Esophagus squamous epithelium (tissue), 5 donors: ENCODE measurements at regions not wholly inside any gene's neighbourhood (a gene's known extent, or its start where the extent isn't known, plus 50 kb on each side); places are given as distances from the start of the nearest gene placed in this dataset.

Source experiments
- DNase-seq: peaks from one replicate; lab custom pipeline; 2025; lab: John Stamatoyannopoulos, UW
- H3K27ac ChIP-seq, 4 donors: fragments of 200-600 bp; sonication (generic); one replicate each; pipeline ENCODE4 v1.5.1; 2016 to 2019; ENCODE audit warnings: mild to moderate bottlenecking in 1 of 4
- H3K27me3 ChIP-seq, 4 donors: fragments of 200-600 bp; sonication (generic); 1 replicate in 3 of 4; 2 replicates in 1 of 4; pipeline versions ENCODE4 v1.5.1 to v1.6.0; 2017 to 2021; ENCODE audit warnings: antibody characterized with exemption in 1 of 4
- H3K36me3 ChIP-seq, 3 donors: fragments of 200-600 bp; sonication (generic); one replicate each; pipeline ENCODE4 v1.5.1; 2016 to 2019
- H3K4me1 ChIP-seq, 3 donors: fragments of 200-600 bp; sonication (generic); one replicate each; pipeline ENCODE4 v1.5.1; 2017 to 2019
- H3K4me3 ChIP-seq, 4 donors: fragments of 200-600 bp; sonication (generic); 1 replicate in 3 of 4; 2 replicates in 1 of 4; pipeline ENCODE4 v1.5.1; 2016 to 2019; ENCODE audit warnings: mild to moderate bottlenecking in 2 of 4, moderate library complexity in 1 of 4
- H3K9me3 ChIP-seq, 3 donors: fragments of 200-600 bp; sonication (generic); one replicate each; pipeline ENCODE4 v1.5.1; 2016 to 2019
- POLR2A ChIP-seq, 4 donors: fragments of 450-650 bp; IDR thresholded peaks; one replicate each; pipeline ENCODE4 v1.6.1; 2017; ENCODE audit warnings: antibody characterized with exemption in 4 of 4, mild to moderate bottlenecking in 4 of 4, moderate library complexity in 3 of 4
- WGBS, 2 donors: methylation state at CpG; one replicate each; pipeline ENCODE4 v1.1.5; 2018; 5-methylcytosine and 5-hydroxymethylcytosine counted together
- intact Hi-C: fragments of 100-400 bp; cut with DNase I; formaldehyde crosslinking; loops from one replicate; pipeline ENCODE4 v1.15.0; 2022
- TF ChIP-seq, protein P1 (sequence below), 6 experiments: fragments of 450-650 bp in 4 of 6; fragments of 200-600 bp in 2 of 6; sonication (generic) in 2 of 6; IDR thresholded peaks; one replicate each; pipeline ENCODE4 v1.5.1; 2016 to 2019; ENCODE audit warnings: antibody characterized with exemption in 6 of 6, mild to moderate bottlenecking in 4 of 6, moderate library complexity in 4 of 6
- donor health status: DM: yes; HTN: yes; CAD: no.

- Histone ChIP-seq H3K4me1 (peaks cover 0 to 14% (median 0%) of the 10 kb centered on the region in 3 donors), H3K4me3 (no peak overlapping the region), H3K27ac (no peak overlapping the region), H3K36me3 (no peaks in the 10 kb centered on the region), H3K9me3 (no peaks in the 10 kb centered on the region), H3K27me3 (peaks cover 0 to 41% (median 2%) of the 10 kb centered on the region in 4 donors)
- TF ChIP-seq, protein P1, sequence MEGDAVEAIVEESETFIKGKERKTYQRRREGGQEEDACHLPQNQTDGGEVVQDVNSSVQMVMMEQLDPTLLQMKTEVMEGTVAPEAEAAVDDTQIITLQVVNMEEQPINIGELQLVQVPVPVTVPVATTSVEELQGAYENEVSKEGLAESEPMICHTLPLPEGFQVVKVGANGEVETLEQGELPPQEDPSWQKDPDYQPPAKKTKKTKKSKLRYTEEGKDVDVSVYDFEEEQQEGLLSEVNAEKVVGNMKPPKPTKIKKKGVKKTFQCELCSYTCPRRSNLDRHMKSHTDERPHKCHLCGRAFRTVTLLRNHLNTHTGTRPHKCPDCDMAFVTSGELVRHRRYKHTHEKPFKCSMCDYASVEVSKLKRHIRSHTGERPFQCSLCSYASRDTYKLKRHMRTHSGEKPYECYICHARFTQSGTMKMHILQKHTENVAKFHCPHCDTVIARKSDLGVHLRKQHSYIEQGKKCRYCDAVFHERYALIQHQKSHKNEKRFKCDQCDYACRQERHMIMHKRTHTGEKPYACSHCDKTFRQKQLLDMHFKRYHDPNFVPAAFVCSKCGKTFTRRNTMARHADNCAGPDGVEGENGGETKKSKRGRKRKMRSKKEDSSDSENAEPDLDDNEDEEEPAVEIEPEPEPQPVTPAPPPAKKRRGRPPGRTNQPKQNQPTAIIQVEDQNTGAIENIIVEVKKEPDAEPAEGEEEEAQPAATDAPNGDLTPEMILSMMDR (IDR thresholded peaks at IDR 0.05), result no peak
- no peak for TF ChIP-seq POLR2A (IDR thresholded peaks at IDR 0.05)
- WGBS, 2 donors, result 84 to 88% methylated on average over 2 of the region's 2 CpGs
- intact Hi-C loops, result no loop called here
- DNase-seq, result no peak
Observed at GRCh38 chr5:73375191-73375545, 73.4 kb downstream of the FOXD1 start.

GRCh38 chr5:73374520-73375190, 73.9 kb downstream of the FOXD1 start:
- no peaks in the 10 kb centered on the region for H3K9me3 ChIP-seq
- peaks cover 0 to 16% (median 0%) of the 10 kb centered on the region in 3 donors for H3K4me1 ChIP-seq
- no peak overlapping the region for H3K4me3 ChIP-seq
- 75 to 76% methylated on average over 7 of the region's 7 CpGs for WGBS, 2 donors
- no peak for TF ChIP-seq POLR2A (IDR thresholded peaks at IDR 0.05)
- TF ChIP-seq, protein P1 (IDR thresholded peaks at IDR 0.05), result no peak
- no peak overlapping the region for H3K27ac ChIP-seq
- DNase-seq, result no peak
- intact Hi-C loops, result no loop called here
- H3K36me3 ChIP-seq, result no peaks in the 10 kb centered on the region
- H3K27me3 ChIP-seq, result peaks cover 0 to 41% (median 0%) of the 10 kb centered on the region in 4 donors

- Histone ChIP-seq H3K36me3 (no peaks in the 10 kb centered on the region), H3K27ac (no peak overlapping the region), H3K4me3 (no peak overlapping the region), H3K27me3 (peaks cover 0 to 36% (median 0%) of the 10 kb centered on the region in 4 donors), H3K9me3 (no peaks in the 10 kb centered on the region), H3K4me1 (peaks cover 0 to 16% (median 0%) of the 10 kb centered on the region in 3 donors)
- WGBS, 2 donors, result 84 to 96% methylated on average over 2 to 3 of the region's 3 CpGs
- TF ChIP-seq, protein P1 (IDR thresholded peaks at IDR 0.05), result no peak
- TF ChIP-seq POLR2A (IDR thresholded peaks at IDR 0.05), result no peak
- no peak for DNase-seq
- intact Hi-C loops, result no loop called here
Observed at GRCh38 chr5:73373814-73374510, 74.6 kb downstream of the FOXD1 start.

- DNase-seq, result no peak
- Histone ChIP-seq H3K4me1 (peaks cover 0 to 19% (median 0%) of the 10 kb centered on the region in 3 donors), H3K36me3 (no peaks in the 10 kb centered on the region), H3K9me3 (no peaks in the 10 kb centered on the region), H3K4me3 (no peak overlapping the region), H3K27ac (no peak overlapping the region), H3K27me3 (peaks cover 0 to 10% (median 0%) of the 10 kb centered on the region in 4 donors)
- TF ChIP-seq, protein P1 (IDR thresholded peaks at IDR 0.05), result no peak
- TF ChIP-seq POLR2A (IDR thresholded peaks at IDR 0.05), result no peak
- intact Hi-C loops, result no loop called here
- WGBS, 2 donors, result 20 to 40% methylated on average over 12 of the region's 12 CpGs
Observed at GRCh38 chr5:73370640-73371583, 77.7 kb downstream of the FOXD1 start.
